HG02840 (cell line): ENCODE measurements at regions not wholly inside any gene's neighbourhood (a gene's known extent, or its start where the extent isn't known, plus 50 kb on each side); places are given as distances from the start of the nearest gene placed in this dataset.

Experiments used
- ATAC-seq: cut with Tn5 transposase; IDR thresholded peaks from one replicate; pipeline ENCODE4 v1.9.1; 2021; ENCODE audit warnings: mild to moderate bottlenecking, moderate library complexity, moderate number of reproducible peaks; ENCODE audit not compliant: unreplicated experiment, low FRiP score

GRCh38 chr13:38518328-38518727, 168.5 kb upstream of the FREM2 start:
- no peak for ATAC-seq

- no peak for ATAC-seq
Observed at GRCh38 chr13:38519229-38519911, 167.5 kb upstream of the FREM2 start.

GRCh38 chr13:38520041-38520440, 166.8 kb upstream of the FREM2 start:
- ATAC-seq: no peak

- ATAC-seq: no peak
Observed at GRCh38 chr13:38527140-38527539, 159.7 kb upstream of the FREM2 start.

GRCh38 chr13:38528986-38529385, 157.9 kb upstream of the FREM2 start:
- no peak for ATAC-seq

- ATAC-seq: no peak
Observed at GRCh38 chr13:38530492-38530891, 156.4 kb upstream of the FREM2 start.

GRCh38 chr13:38535261-38535660, 151.6 kb upstream of the FREM2 start:
- no peak for ATAC-seq

- no peak for ATAC-seq
Observed at GRCh38 chr13:38537051-38537450, 149.8 kb upstream of the FREM2 start.

GRCh38 chr13:38538422-38538821, 148.5 kb upstream of the FREM2 start:
- no peak for ATAC-seq

- no peak for ATAC-seq
Observed at GRCh38 chr13:38539632-38540031, 147.2 kb upstream of the FREM2 start.

GRCh38 chr13:38542601-38543000, 144.3 kb upstream of the FREM2 start:
- no peak for ATAC-seq

GRCh38 chr13:38543561-38543960, 143.3 kb upstream of the FREM2 start:
- ATAC-seq: no peak

- ATAC-seq: no peak
Observed at GRCh38 chr13:38563739-38564138, 123.1 kb upstream of the FREM2 start.

- no peak for ATAC-seq
Observed at GRCh38 chr13:38564256-38565150, 122.4 kb upstream of the FREM2 start.

GRCh38 chr13:38566023-38566422, 120.9 kb upstream of the FREM2 start:
- ATAC-seq: no peak

GRCh38 chr13:38566519-38566918, 120.4 kb upstream of the FREM2 start:
- ATAC-seq: no peak

GRCh38 chr13:38570706-38571105, 116.2 kb upstream of the FREM2 start:
- ATAC-seq: no peak

GRCh38 chr13:38575427-38575826, 111.5 kb upstream of the FREM2 start:
- no peak for ATAC-seq

GRCh38 chr13:38577048-38577447, 109.8 kb upstream of the FREM2 start:
- no peak for ATAC-seq

- ATAC-seq: peak; percentile 68
Observed at GRCh38 chr13:38582133-38582532, 104.7 kb upstream of the FREM2 start.

- ATAC-seq: no peak
Observed at GRCh38 chr13:38590230-38590629, 96.6 kb upstream of the FREM2 start.
